ENCODE measurements at regions not wholly inside any gene's neighbourhood (a gene's known extent, or its start where the extent isn't known, plus 50 kb on each side); places are given as distances from the start of the nearest gene placed in this dataset.

- 88% methylated on average over 2 of the region's 2 CpGs for WGBS
- H3K36me3 ChIP-seq, result no peaks in the 10 kb centered on the region
- H3K27me3 ChIP-seq (replicated peaks; ENCODE audit: insufficient read depth), result no peaks in the 10 kb centered on the region
- TF ChIP-seq POLR2A (IDR thresholded peaks at IDR 0.05) (no peak), POLR2AphosphoS5 (IDR thresholded peaks at IDR 0.05) (no peak)
- TF ChIP-seq, protein P1, sequence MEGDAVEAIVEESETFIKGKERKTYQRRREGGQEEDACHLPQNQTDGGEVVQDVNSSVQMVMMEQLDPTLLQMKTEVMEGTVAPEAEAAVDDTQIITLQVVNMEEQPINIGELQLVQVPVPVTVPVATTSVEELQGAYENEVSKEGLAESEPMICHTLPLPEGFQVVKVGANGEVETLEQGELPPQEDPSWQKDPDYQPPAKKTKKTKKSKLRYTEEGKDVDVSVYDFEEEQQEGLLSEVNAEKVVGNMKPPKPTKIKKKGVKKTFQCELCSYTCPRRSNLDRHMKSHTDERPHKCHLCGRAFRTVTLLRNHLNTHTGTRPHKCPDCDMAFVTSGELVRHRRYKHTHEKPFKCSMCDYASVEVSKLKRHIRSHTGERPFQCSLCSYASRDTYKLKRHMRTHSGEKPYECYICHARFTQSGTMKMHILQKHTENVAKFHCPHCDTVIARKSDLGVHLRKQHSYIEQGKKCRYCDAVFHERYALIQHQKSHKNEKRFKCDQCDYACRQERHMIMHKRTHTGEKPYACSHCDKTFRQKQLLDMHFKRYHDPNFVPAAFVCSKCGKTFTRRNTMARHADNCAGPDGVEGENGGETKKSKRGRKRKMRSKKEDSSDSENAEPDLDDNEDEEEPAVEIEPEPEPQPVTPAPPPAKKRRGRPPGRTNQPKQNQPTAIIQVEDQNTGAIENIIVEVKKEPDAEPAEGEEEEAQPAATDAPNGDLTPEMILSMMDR (IDR thresholded peaks at IDR 0.05), result no peak
- DNase-seq (ENCODE audit: low spot score), result no peak
- no peaks in the 10 kb centered on the region for H3K9me3 ChIP-seq
- H3K4me1 ChIP-seq (replicated peaks), result no peaks in the 10 kb centered on the region
- intact Hi-C loops (cut with DNase I), result no loop called here
- no peak overlapping the region for H3K4me3 ChIP-seq
- H3K27ac ChIP-seq, result no peak overlapping the region
These were observed 302.7 kb upstream of the RGMB start for GRCh38 chr5:98470747-98471146.

- Histone ChIP-seq H3K27me3 (replicated peaks; ENCODE audit: insufficient read depth) (no peaks in the 10 kb centered on the region), H3K4me3 (no peak overlapping the region), H3K4me1 (replicated peaks) (no peaks in the 10 kb centered on the region), H3K27ac (no peak overlapping the region), H3K36me3 (no peaks in the 10 kb centered on the region), H3K9me3 (no peaks in the 10 kb centered on the region)
- DNase-seq (ENCODE audit: low spot score), result no peak
- WGBS, result 99% methylated on average over 2 of the region's 2 CpGs
- intact Hi-C loops (cut with DNase I), result no loop called here
- TF ChIP-seq, protein P1 (IDR thresholded peaks at IDR 0.05), result no peak
- no peak for TF ChIP-seq POLR2AphosphoS5 (IDR thresholded peaks at IDR 0.05)
- no peak for TF ChIP-seq POLR2A (IDR thresholded peaks at IDR 0.05)
These were observed 302.0 kb upstream of the RGMB start for GRCh38 chr5:98471458-98471857.

DNA sequence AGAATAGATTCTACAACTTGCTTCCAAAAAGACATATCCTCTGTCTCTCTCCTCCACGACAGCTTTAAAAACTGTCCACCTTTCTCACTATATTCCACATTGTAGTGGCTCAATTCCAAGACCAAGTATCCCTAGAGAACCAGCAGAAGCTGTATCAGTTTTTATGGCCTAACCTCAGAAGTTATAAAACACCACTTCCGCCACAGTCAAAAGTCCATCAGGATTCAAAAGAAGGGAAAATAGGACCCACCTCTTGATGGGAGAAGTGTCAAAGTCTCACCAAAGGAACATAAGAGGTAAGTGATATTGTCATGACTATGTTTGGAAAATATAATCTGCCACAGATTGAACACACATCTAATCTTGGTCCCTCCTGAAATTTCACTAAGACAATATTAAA is 299.2 kb upstream of the RGMB start:
- Histone ChIP-seq H3K27me3 (replicated peaks; ENCODE audit: insufficient read depth) (no peaks in the 10 kb centered on the region), H3K4me3 (no peak overlapping the region), H3K27ac (no peak overlapping the region), H3K4me1 (replicated peaks) (no peaks in the 10 kb centered on the region), H3K9me3 (no peaks in the 10 kb centered on the region), H3K36me3 (no peaks in the 10 kb centered on the region)
- WGBS, result 71% methylated on average over 2 of the region's 2 CpGs
- no peak for DNase-seq (ENCODE audit: low spot score)
- intact Hi-C loops (cut with DNase I), result no loop called here
- TF ChIP-seq, protein P1 (IDR thresholded peaks at IDR 0.05), result no peak
- TF ChIP-seq POLR2A (IDR thresholded peaks at IDR 0.05), result no peak
- no peak for TF ChIP-seq POLR2AphosphoS5 (IDR thresholded peaks at IDR 0.05)

DNA sequence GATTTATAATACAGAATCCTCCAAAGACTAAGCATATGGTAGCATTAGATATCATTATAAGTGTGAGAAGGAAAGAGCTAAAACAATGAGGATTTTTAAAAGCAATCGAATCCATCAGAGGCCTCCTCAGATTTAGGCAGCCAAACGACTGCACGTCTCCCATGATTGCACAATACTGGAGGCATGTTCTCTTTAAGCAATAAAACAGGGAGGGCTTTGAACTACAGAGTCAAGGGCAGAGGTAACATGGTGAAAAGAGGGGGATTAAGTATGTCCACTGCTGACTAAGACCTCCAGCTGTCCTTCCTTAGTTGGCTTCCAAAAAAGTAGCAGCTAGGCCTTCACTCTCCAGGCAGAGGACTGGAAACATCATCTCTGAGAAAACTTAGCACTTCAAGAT is 298.7 kb upstream of the RGMB start:
- H3K36me3 ChIP-seq, result no peaks in the 10 kb centered on the region
- 42% methylated on average over 3 of the region's 3 CpGs for WGBS
- intact Hi-C loops (cut with DNase I), result no loop called here
- H3K4me1 ChIP-seq (replicated peaks), result no peaks in the 10 kb centered on the region
- no peaks in the 10 kb centered on the region for H3K9me3 ChIP-seq
- H3K27ac ChIP-seq, result no peak overlapping the region
- H3K4me3 ChIP-seq, result no peak overlapping the region
- no peak for TF ChIP-seq POLR2AphosphoS5 (IDR thresholded peaks at IDR 0.05)
- TF ChIP-seq POLR2A (IDR thresholded peaks at IDR 0.05), result no peak
- TF ChIP-seq, protein P1 (IDR thresholded peaks at IDR 0.05), result no peak
- no peak for DNase-seq (ENCODE audit: low spot score)
- H3K27me3 ChIP-seq (replicated peaks; ENCODE audit: insufficient read depth), result no peaks in the 10 kb centered on the region

GRCh38 chr5:98482321-98483300 is 290.9 kb upstream of the RGMB start:
- Histone ChIP-seq H3K27ac (no peak overlapping the region), H3K4me1 (replicated peaks) (no peaks in the 10 kb centered on the region), H3K27me3 (replicated peaks; ENCODE audit: insufficient read depth) (no peaks in the 10 kb centered on the region), H3K9me3 (no peaks in the 10 kb centered on the region), H3K36me3 (no peaks in the 10 kb centered on the region), H3K4me3 (no peak overlapping the region)
- WGBS, result 50% methylated on average over 3 of the region's 3 CpGs
- intact Hi-C loops (cut with DNase I), result no loop called here
- TF ChIP-seq POLR2AphosphoS5 (IDR thresholded peaks at IDR 0.05), result no peak
- no peak for DNase-seq (ENCODE audit: low spot score)
